H1 (cell line): ENCODE measurements at regions not wholly inside any gene's neighbourhood (a gene's known extent, or its start where the extent isn't known, plus 50 kb on each side); places are given as distances from the start of the nearest gene placed in this dataset.

Experiments used
- CTCF ChIA-PET: fragments of 300-600 bp; sonication (Branson Sonifier 250); formaldehyde crosslinking; loops from one replicate; lab custom pipeline; 2021; ENCODE audit not compliant: partially characterized antibody; lab: Charles Lee
- POLR2A ChIA-PET: fragments of 300-600 bp; sonication (Branson Sonifier 250); formaldehyde crosslinking; loops from one replicate; lab custom pipeline; 2021; ENCODE audit warnings: inconsistent platforms; ENCODE audit not compliant: partially characterized antibody; lab: Charles Lee
- DNase-seq, 2 experiments: peaks; one replicate each; pipeline versions ENCODE4 v3.0.0 to v3.0.0-alpha.2; 2010 to 2022; ENCODE audit warnings: low spot score in 2 of 2, low read depth in 1 of 2, mixed read lengths in 1 of 2
- FAIRE-seq: peaks from 2 replicates; lab custom pipeline; 2011; peaks lifted over from hg19 to GRCh38; lab: Jason Lieb, UNC
- H2AFZ ChIP-seq: 2 replicates; pipeline ENCODE4 v1.8.1; 2012; ENCODE audit warnings: low read length, inconsistent platforms
- H2AK5ac ChIP-seq: 2 replicates; pipeline ENCODE4 v1.6.1; 2013; ENCODE audit warnings: low read depth, low read length
- H2BK120ac ChIP-seq: replicated peaks from 2 replicates; pipeline ENCODE3; 2013; ENCODE audit warnings: low read depth, low read length, inconsistent platforms
- H2BK12ac ChIP-seq: 2 replicates; pipeline ENCODE4 v1.6.1; 2013; ENCODE audit warnings: low read depth, low read length
- H2BK15ac ChIP-seq: 2 replicates; pipeline ENCODE4 v1.6.1; 2013; ENCODE audit warnings: low read length
- H2BK20ac ChIP-seq: 2 replicates; pipeline ENCODE4 v1.6.1; 2013; ENCODE audit warnings: low read length
- H2BK5ac ChIP-seq: 2 replicates; pipeline ENCODE4 v1.6.1; 2013; ENCODE audit warnings: low read depth, low read length
- H3K14ac ChIP-seq: 2 replicates; pipeline ENCODE4 v1.6.1; 2013; ENCODE audit warnings: inconsistent platforms; ENCODE audit not compliant: insufficient read length
- H3K18ac ChIP-seq: 2 replicates; pipeline ENCODE4 v1.6.1; 2013; ENCODE audit warnings: low read length; ENCODE audit errors: extremely low read depth
- H3K23ac ChIP-seq: 2 replicates; pipeline ENCODE4 v1.6.1; 2013; ENCODE audit warnings: inconsistent platforms; ENCODE audit not compliant: insufficient read length
- H3K23me2 ChIP-seq: 2 replicates; pipeline ENCODE4 v1.6.1; 2013; ENCODE audit warnings: low read depth, low read length
- H3K27ac ChIP-seq: 2 replicates; pipeline ENCODE4 v1.6.1; 2011; ENCODE audit warnings: low read depth, low read length, inconsistent platforms
- H3K27me3 ChIP-seq, 4 experiments: replicated peaks in 1 of 4; 1 replicate in 1 of 4; 2 replicates in 3 of 4; pipeline versions ENCODE4 v1.6.1 to v1.8.1; 2011 to 2013; ENCODE audit warnings: low read length in 3 of 4, mild to moderate bottlenecking in 3 of 4, inconsistent platforms in 2 of 4, mixed read lengths in 2 of 4, moderate library complexity in 1 of 4; ENCODE audit not compliant: control insufficient read depth in 3 of 4, insufficient read depth in 3 of 4; ENCODE audit errors: extremely low read depth in 1 of 4
- H3K36me3 ChIP-seq, 4 experiments: 2 replicates each; pipeline versions ENCODE4 v1.6.1 to v1.8.1; 2011 to 2013; ENCODE audit warnings: mild to moderate bottlenecking in 4 of 4, low read length in 3 of 4, moderate library complexity in 2 of 4, control low read depth in 1 of 4, inconsistent platforms in 1 of 4; ENCODE audit not compliant: insufficient read depth in 4 of 4, control insufficient read depth in 2 of 4
- H3K4ac ChIP-seq: replicated peaks from 2 replicates; pipeline ENCODE3; 2013; ENCODE audit warnings: low read length, low read depth, mixed read lengths, inconsistent platforms; ENCODE audit not compliant: insufficient read length
- H3K4me1 ChIP-seq, 4 experiments: replicated peaks in 1 of 4; 1 replicate in 1 of 4; 2 replicates in 3 of 4; pipeline versions ENCODE4 v1.6.1 to v1.8.1; 2011 to 2013; ENCODE audit warnings: low read length in 3 of 4, inconsistent platforms in 2 of 4, mixed read lengths in 1 of 4; ENCODE audit not compliant: insufficient read depth in 4 of 4, control insufficient read depth in 3 of 4
- H3K4me2 ChIP-seq, 2 experiments: 2 replicates each; pipeline versions ENCODE4 v1.6.1 to v1.8.1; 2011 to 2013; ENCODE audit warnings: low read depth in 2 of 2, low read length in 2 of 2, control low read depth in 1 of 2, inconsistent platforms in 1 of 2, mild to moderate bottlenecking in 1 of 2; ENCODE audit not compliant: insufficient read depth in 1 of 2
- H3K4me3 ChIP-seq, 4 experiments: fragments of 200-600, 300-600 bp in 1 of 4; sonication (generic), shearing (Covaris generic), sonication (Bioruptor Twin) in 1 of 4; 2 replicates each; pipeline versions ENCODE4 v1.5.1 to v1.8.1; 2011 to 2016; ENCODE audit warnings: low read length in 4 of 4, low read depth in 3 of 4, control low read depth in 2 of 4, inconsistent platforms in 2 of 4, mild to moderate bottlenecking in 2 of 4, mixed read lengths in 1 of 4, moderate library complexity in 1 of 4; ENCODE audit not compliant: insufficient read depth in 2 of 4; ENCODE audit errors: extremely low read depth in 1 of 4
- H3K56ac ChIP-seq: replicated peaks from 2 replicates; pipeline ENCODE3; 2013; ENCODE audit warnings: low read depth, mild to moderate bottlenecking, mixed read lengths, low read length, inconsistent platforms; ENCODE audit not compliant: insufficient read length
- H3K79me1 ChIP-seq: 2 replicates; pipeline ENCODE4 v1.6.1; 2013; ENCODE audit warnings: low read depth, low read length, control low read depth
- H3K79me2 ChIP-seq, 2 experiments: 2 replicates each; pipeline versions ENCODE4 v1.6.1 to v1.8.1; 2012 to 2013; ENCODE audit warnings: low read length in 2 of 2, mild to moderate bottlenecking in 2 of 2, inconsistent platforms in 1 of 2; ENCODE audit not compliant: insufficient read depth in 2 of 2, control insufficient read depth in 1 of 2
- H3K9ac ChIP-seq, 4 experiments: replicated peaks in 1 of 4; 1 replicate in 1 of 4; 2 replicates in 3 of 4; pipeline versions ENCODE4 v1.6.1 to v1.8.1; 2011 to 2013; ENCODE audit warnings: low read depth in 3 of 4, low read length in 3 of 4, control low read depth in 2 of 4, mild to moderate bottlenecking in 2 of 4, moderate library complexity in 2 of 4, inconsistent platforms in 1 of 4; ENCODE audit errors: extremely low read depth in 1 of 4
- H3K9me3 ChIP-seq, 2 experiments: 2 replicates each; pipeline versions ENCODE4 v1.6.1 to v1.8.1; 2012 to 2013; ENCODE audit warnings: mild to moderate bottlenecking in 2 of 2, moderate library complexity in 2 of 2, control low read depth in 1 of 2, inconsistent platforms in 1 of 2, low read depth in 1 of 2, low read length in 1 of 2, mixed read lengths in 1 of 2; ENCODE audit not compliant: insufficient read depth in 2 of 2
- H4K20me1 ChIP-seq, 2 experiments: replicated peaks in 1 of 2; 2 replicates each; pipeline versions ENCODE3 to v1.8.1; 2011 to 2013; ENCODE audit warnings: inconsistent platforms in 2 of 2, low read length in 2 of 2, mild to moderate bottlenecking in 1 of 2; ENCODE audit not compliant: insufficient read depth in 2 of 2, control insufficient read depth in 1 of 2
- H4K5ac ChIP-seq: 2 replicates; pipeline ENCODE4 v1.6.1; 2013; ENCODE audit warnings: low read length, low read depth, mixed read lengths, inconsistent platforms; ENCODE audit not compliant: insufficient read length
- H4K8ac ChIP-seq: 2 replicates; pipeline ENCODE4 v1.8.0; 2013; ENCODE audit warnings: mild to moderate bottlenecking, moderate library complexity, low read length, inconsistent platforms; ENCODE audit not compliant: insufficient read depth; ENCODE audit errors: extremely low read depth
- H4K91ac ChIP-seq: replicated peaks from 2 replicates; pipeline ENCODE3; 2013; ENCODE audit warnings: low read length, mixed read lengths, inconsistent platforms; ENCODE audit not compliant: insufficient read length
- BACH1 ChIP-seq: IDR thresholded peaks from 2 replicates; pipeline ENCODE4 v1.6.1; 2012; ENCODE audit warnings: low read length, improper control_type of control experiment
- CBX5 ChIP-seq: fragments of 300-800, 300-1000 bp; sonication (generic); IDR thresholded peaks from 2 replicates; pipeline ENCODE4 v1.7.1; 2016; ENCODE audit warnings: antibody characterized with exemption, low read length, low read depth
- CHD1 ChIP-seq: IDR thresholded peaks from 2 replicates; pipeline ENCODE4 v1.6.1; 2012; ENCODE audit warnings: low read depth, low read length, improper control_type of control experiment
- JUND ChIP-seq: IDR thresholded peaks from 2 replicates; pipeline ENCODE4 v1.6.1; 2011; ENCODE audit warnings: mild to moderate bottlenecking, improper control_type of control experiment, low read length
- KDM5A ChIP-seq: fragments of 200-600 bp; IDR thresholded peaks from 2 replicates; pipeline ENCODE4 v1.7.1; 2012; ENCODE audit warnings: mild to moderate bottlenecking, low read length, inconsistent platforms, mixed read lengths
- WGBS, 2 experiments: shearing (Covaris generic) in 1 of 2; methylation state at CpG; one replicate each; pipeline versions ENCODE4 v1.1.6 to v1.1.7; 2013 to 2015; ENCODE audit warnings: low lambda C conversion rate in 2 of 2, mixed read lengths in 2 of 2, inconsistent platforms in 1 of 2, low coverage in 1 of 2, missing lambda C conversion rate in 1 of 2; ENCODE audit not compliant: insufficient replicate concordance in 2 of 2, insufficient coverage in 1 of 2, insufficient read length in 1 of 2; ENCODE audit errors: extremely low coverage in 1 of 2, missing lambda C conversion rate in 1 of 2; 5-methylcytosine and 5-hydroxymethylcytosine counted together

GRCh38 chr1:199096591-199096990 is 457.8 kb downstream of the PTPRC start:
- Histone ChIP-seq H3K14ac (no peak overlapping the region), H2BK20ac (no peak overlapping the region), H3K4ac (no peak overlapping the region), H3K18ac (no peak overlapping the region), H2BK15ac (no peak overlapping the region), H3K27ac (no peak overlapping the region), H4K91ac (no peak overlapping the region), H3K36me3 (no peaks in the 10 kb centered on the region), H2AK5ac (no peak overlapping the region), H3K23me2 (no peaks in the 10 kb centered on the region), H3K56ac (no peak overlapping the region), H2BK12ac (no peak overlapping the region), H3K4me3 (no peak overlapping the region), H3K4me2 (no peak overlapping the region), H4K20me1 (no peaks in the 10 kb centered on the region), H4K5ac (no peak overlapping the region), H2AFZ (no peak overlapping the region), H3K23ac (no peak overlapping the region), H3K9me3 (no peaks in the 10 kb centered on the region), H4K8ac (no peak overlapping the region), H2BK120ac (no peak overlapping the region), H3K27me3 (no peaks in the 10 kb centered on the region), H3K79me1 (no peaks in the 10 kb centered on the region), H3K9ac (no peak overlapping the region), H3K4me1 (no peaks in the 10 kb centered on the region), H3K79me2 (no peaks in the 10 kb centered on the region), H2BK5ac (no peak overlapping the region)
- TF ChIP-seq BACH1 (no peak), CBX5 (no peak), KDM5A (no peak), CHD1 (no peak), JUND (no peak)
- POLR2A ChIA-PET = no interaction called here
- WGBS, 2 experiments = 85% methylated on average over 6 of the region's 6 CpGs; no CpG with 5 or more reads in 1 of the 2 experiments
- no peak for FAIRE-seq
- CTCF ChIA-PET = interaction anchor here (1.2 to 2.3 kb wide), 2 partner anchors 12 to 16 kb away, joined by 3 to 11 read pairs; no protein-coding TSS in a partner anchor
- DNase-seq = no peak
